ENCODE measurements at regions not wholly inside any gene's neighbourhood (a gene's known extent, or its start where the extent isn't known, plus 50 kb on each side); places are given as distances from the start of the nearest gene placed in this dataset.

GRCh38 chr16:5621826-5622225 is 524.2 kb upstream of the EEF2KMT start:
- H3K4ac ChIP-seq (ENCODE audit: low read depth, low read length): no peak overlapping the region
- no peak overlapping the region for H4K5ac ChIP-seq (ENCODE audit: low read depth, low read length)
- BruUV-seq (replicated peaks): no TSS peak
- H3K9me1 ChIP-seq (ENCODE audit: insufficient read depth, low read length): no peaks in the 10 kb centered on the region
- no peak overlapping the region for H4K91ac ChIP-seq (ENCODE audit: insufficient read depth, low read depth, low read length)
- TF ChIP-seq, protein P1, sequence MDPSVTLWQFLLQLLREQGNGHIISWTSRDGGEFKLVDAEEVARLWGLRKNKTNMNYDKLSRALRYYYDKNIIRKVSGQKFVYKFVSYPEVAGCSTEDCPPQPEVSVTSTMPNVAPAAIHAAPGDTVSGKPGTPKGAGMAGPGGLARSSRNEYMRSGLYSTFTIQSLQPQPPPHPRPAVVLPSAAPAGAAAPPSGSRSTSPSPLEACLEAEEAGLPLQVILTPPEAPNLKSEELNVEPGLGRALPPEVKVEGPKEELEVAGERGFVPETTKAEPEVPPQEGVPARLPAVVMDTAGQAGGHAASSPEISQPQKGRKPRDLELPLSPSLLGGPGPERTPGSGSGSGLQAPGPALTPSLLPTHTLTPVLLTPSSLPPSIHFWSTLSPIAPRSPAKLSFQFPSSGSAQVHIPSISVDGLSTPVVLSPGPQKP (IDR thresholded peaks at IDR 0.05; ENCODE audit: borderline replicate concordance, low read depth, low read length): no peak
- TF ChIP-seq RFX5 (IDR thresholded peaks at IDR 0.05; ENCODE audit: low read depth, low read length) (no peak), CEBPB (IDR thresholded peaks at IDR 0.05; ENCODE audit: low read depth, low read length) (no peak), BHLHE40 (IDR thresholded peaks at IDR 0.05; ENCODE audit: low read depth, low read length) (no peak), MAFK (IDR thresholded peaks at IDR 0.05; ENCODE audit: low read depth, low read length) (no peak), SMC3 (IDR thresholded peaks at IDR 0.05; ENCODE audit: low read depth, low read length) (no peak), NFE2L2 (IDR thresholded peaks at IDR 0.05; ENCODE audit: low read depth, low read length) (no peak), FOS (IDR thresholded peaks at IDR 0.05; ENCODE audit: low read depth, low read length) (no peak), MAZ (IDR thresholded peaks at IDR 0.05; ENCODE audit: borderline replicate concordance, low read depth, low read length) (no peak)
- no peak overlapping the region for H2BK5ac ChIP-seq (ENCODE audit: low read depth, low read length, poor library complexity, severe bottlenecking)
- H2BK120ac ChIP-seq (ENCODE audit: low read depth, low read length): no peak overlapping the region
- ATAC-seq (ENCODE audit: low read depth) (no peak), DNase-seq (no peak)
- H3K4me1 ChIP-seq (ENCODE audit: control insufficient read depth, insufficient read depth, low read length): no peaks in the 10 kb centered on the region
- no peak overlapping the region for H3K14ac ChIP-seq (replicated peaks; ENCODE audit: low read depth, low read length)
- CTCF ChIA-PET: no interaction called here
- dilution Hi-C loops (cut with HindIII; ENCODE audit: low sequenced_read_pairs, unreplicated experiment) (no loop called here), in situ Hi-C loops (cut with MboI; ENCODE audit: low sequenced_read_pairs) (no loop called here), intact Hi-C loops (cut with micrococcal nuclease) (no loop called here)
- H2AFZ ChIP-seq (replicated peaks; ENCODE audit: low read length, poor library complexity): no peak overlapping the region
- H4K8ac ChIP-seq (ENCODE audit: low read depth in 2 of 2, low read length in 2 of 2): no peak overlapping the region
- no peak overlapping the region for H3K56ac ChIP-seq (ENCODE audit: extremely low read depth, insufficient read depth, low read length)
- no peak overlapping the region for H3K18ac ChIP-seq (ENCODE audit: low read depth, low read length)
- H4K20me1 ChIP-seq (ENCODE audit: insufficient read depth, low read length): no peaks in the 10 kb centered on the region
- POLR2A ChIA-PET (ENCODE audit: unreplicated experiment): no interaction called here
- no peak overlapping the region for H2BK15ac ChIP-seq (ENCODE audit: low read depth, low read length)
- H2BK20ac ChIP-seq (ENCODE audit: low read depth, low read length): no peak overlapping the region
- no peaks in the 10 kb centered on the region for H3K79me1 ChIP-seq (ENCODE audit: low read depth in 1 of 2, low read length in 2 of 2)
- H2AK5ac ChIP-seq (ENCODE audit: low read depth, low read length): no peak overlapping the region
- H3K23ac ChIP-seq (ENCODE audit: low read depth, low read length): no peak overlapping the region
- H3K27ac ChIP-seq (ENCODE audit: insufficient read depth, low read length): no peak overlapping the region
- no CpG with 5 or more reads among the region's 4 CpGs for WGBS, 2 experiments (ENCODE audit: extremely low coverage in 2 of 2, insufficient read length in 1 of 2)
- no peak overlapping the region for H3K9ac ChIP-seq (ENCODE audit: low read depth, low read length)
- H3K4me3 ChIP-seq (ENCODE audit: insufficient read depth, low read depth, low read length): no peak overlapping the region
- H2AK9ac ChIP-seq (replicated peaks; ENCODE audit: low read depth, low read length, poor library complexity): no peak overlapping the region
- H3K27me3 ChIP-seq (ENCODE audit: control insufficient read depth, insufficient read depth, low read length): no peaks in the 10 kb centered on the region
- H3K36me3 ChIP-seq (ENCODE audit: control insufficient read depth, insufficient read depth, low read length): no peaks in the 10 kb centered on the region
- no peak overlapping the region for H3K4me2 ChIP-seq (ENCODE audit: low read depth, low read length)
- peaks cover 27% of the 10 kb centered on the region for H3K9me3 ChIP-seq (ENCODE audit: control insufficient read depth, insufficient read depth, low read length)
